ENCODE measurements at regions not wholly inside any gene's neighbourhood (a gene's known extent, or its start where the extent isn't known, plus 50 kb on each side); places are given as distances from the start of the nearest gene placed in this dataset.
A peak's percentile ranks its signal among the peaks of the same experiment; 100 is the strongest.
"Not testable (repeated sequence)": the region's sequence is repeated elsewhere in the genome, so short reads cannot be mapped to it uniquely, and the experiment has no call there.

DNA sequence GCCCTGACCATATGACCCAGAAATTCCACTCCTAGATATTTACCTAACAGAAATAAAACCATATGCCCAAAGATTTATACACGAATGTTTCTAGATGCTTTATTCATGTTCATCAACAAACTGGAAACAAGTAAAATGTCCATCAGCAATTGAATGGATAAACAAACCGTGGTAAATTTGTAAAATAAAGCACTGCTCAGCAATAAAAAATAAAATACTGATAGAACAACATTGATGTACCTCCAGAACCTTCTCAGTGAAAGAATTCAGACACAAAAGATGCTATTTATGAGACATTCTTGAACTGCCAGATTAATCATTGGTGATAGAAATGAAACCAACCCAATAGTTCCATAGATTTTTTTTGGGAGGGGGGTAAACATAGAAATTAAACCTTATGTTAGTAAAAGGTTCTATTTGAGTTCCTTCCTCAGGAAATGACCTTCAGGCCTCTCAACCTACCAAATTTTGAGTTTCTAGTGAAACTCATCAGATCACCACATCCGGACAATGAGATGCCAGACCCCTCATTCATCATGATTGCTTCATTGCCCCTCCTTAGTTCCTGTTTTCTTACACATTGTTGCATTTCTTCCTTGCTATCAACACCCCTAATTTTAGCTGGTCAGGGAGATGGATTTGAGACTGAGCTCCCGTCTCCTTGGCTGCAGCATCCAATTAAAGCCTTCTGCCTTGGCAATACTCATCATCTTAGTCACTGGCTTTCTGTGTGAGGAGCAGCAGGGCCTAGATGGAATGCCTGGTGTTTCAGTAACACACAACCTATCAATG lies 203.5 kb downstream of the LPIN1 start:
- Mint-ChIP-seq H3K27me3 (ENCODE audit: insufficient read depth, low read depth) (no peaks in the 10 kb centered on the region), H3K4me1 (no peaks in the 10 kb centered on the region), H3K27ac (no peak overlapping the region), H3K9me3 (no peaks in the 10 kb centered on the region), H3K36me3 (no peaks in the 10 kb centered on the region), H3K4me3 (no peak overlapping the region)
- H3K9ac ChIP-seq: no peak overlapping the region
- H3K27me3 ChIP-seq: no peaks in the 10 kb centered on the region
- no peaks in the 10 kb centered on the region for H3F3A ChIP-seq (ENCODE audit: low read depth)
- H3K79me2 ChIP-seq (ENCODE audit: low read depth): no peaks in the 10 kb centered on the region
- peak overlapping the region; percentile 76 for H2AFZ ChIP-seq (replicated peaks)
- H3K4me1 ChIP-seq: peaks cover 4% of the 10 kb centered on the region
- H3K4me3 ChIP-seq: no peak overlapping the region
- H3K27ac ChIP-seq: no peak overlapping the region
- no peak for TF ChIP-seq EZH2 (IDR thresholded peaks at IDR 0.05)
- no peak for TF ChIP-seq CTCF (IDR thresholded peaks at IDR 0.05)
- TF ChIP-seq EZH2phosphoT487 (IDR thresholded peaks at IDR 0.05): no peak
- no peaks in the 10 kb centered on the region for H3K36me3 ChIP-seq
- no peaks in the 10 kb centered on the region for H4K20me1 ChIP-seq (ENCODE audit: low read depth)
- no peak for DNase-seq (ENCODE audit: low spot score)
- no peak overlapping the region for H3K4me2 ChIP-seq
- H3K9me3 ChIP-seq (ENCODE audit: low read depth): no peaks in the 10 kb centered on the region

DNA sequence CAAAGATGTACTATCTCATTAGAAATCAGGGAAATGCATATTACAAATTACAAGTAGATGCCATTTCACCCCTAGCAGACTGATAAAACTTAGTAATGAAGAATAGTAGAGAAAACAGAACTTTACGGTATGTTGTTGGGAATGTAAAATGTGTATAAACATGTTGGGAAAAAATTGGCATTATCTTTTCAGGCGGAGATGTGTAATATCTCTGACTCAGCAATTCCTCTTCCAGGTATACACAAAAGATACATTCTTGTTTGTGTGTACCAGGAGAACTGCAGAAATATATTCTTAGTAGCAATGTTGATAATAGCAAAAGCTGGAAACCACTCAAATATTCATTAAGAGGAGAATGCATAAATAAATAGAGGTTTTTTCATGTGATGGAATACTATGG lies 204.5 kb downstream of the LPIN1 start:
- H3K9ac ChIP-seq: no peak overlapping the region
- H3K9me3 Mint-ChIP-seq: no peaks in the 10 kb centered on the region
- no peak overlapping the region for H2AFZ ChIP-seq (replicated peaks)
- DNase-seq (ENCODE audit: low spot score): no peak
- no peak overlapping the region for H3K4me2 ChIP-seq
- no peaks in the 10 kb centered on the region for H4K20me1 ChIP-seq (ENCODE audit: low read depth)
- no peak overlapping the region for H3K4me3 ChIP-seq
- peaks cover 4% of the 10 kb centered on the region for H3K4me1 ChIP-seq
- TF ChIP-seq EZH2 (IDR thresholded peaks at IDR 0.05): no peak
- H3K27me3 ChIP-seq: no peaks in the 10 kb centered on the region
- H3K9me3 ChIP-seq (ENCODE audit: low read depth): no peaks in the 10 kb centered on the region
- no peaks in the 10 kb centered on the region for H3F3A ChIP-seq (ENCODE audit: low read depth)
- no peak overlapping the region for H3K27ac ChIP-seq
- no peak overlapping the region for H3K27ac Mint-ChIP-seq
- no peaks in the 10 kb centered on the region for H3K27me3 Mint-ChIP-seq (ENCODE audit: insufficient read depth, low read depth)
- H3K4me3 Mint-ChIP-seq: no peak overlapping the region
- H3K36me3 ChIP-seq: no peaks in the 10 kb centered on the region
- H3K4me1 Mint-ChIP-seq: no peaks in the 10 kb centered on the region
- H3K79me2 ChIP-seq (ENCODE audit: low read depth): no peaks in the 10 kb centered on the region
- H3K36me3 Mint-ChIP-seq: no peaks in the 10 kb centered on the region

DNA sequence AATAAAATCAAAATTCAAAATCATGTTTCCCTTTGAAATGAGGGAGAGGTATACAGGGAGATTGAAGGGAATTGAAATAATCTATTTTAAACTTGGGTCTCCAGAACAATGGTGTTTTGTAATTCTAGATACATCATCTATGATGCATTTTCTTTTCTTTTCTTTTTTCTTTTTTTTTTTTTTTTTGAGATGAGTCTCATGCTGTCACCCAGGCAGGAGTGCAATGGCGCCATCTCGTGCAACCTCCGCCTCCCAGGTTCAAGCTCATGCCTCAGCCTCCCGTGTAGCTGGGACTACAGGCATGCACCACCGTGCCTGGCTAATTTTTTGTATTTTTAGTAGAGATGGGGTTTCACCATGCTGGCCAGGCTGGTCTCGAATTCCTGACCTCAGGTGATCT lies 205.1 kb downstream of the LPIN1 start:
- DNase-seq (ENCODE audit: low spot score); H3K4me1 ChIP-seq; H3K27ac Mint-ChIP-seq; H3K27me3 ChIP-seq; H3K27me3 Mint-ChIP-seq (ENCODE audit: insufficient read depth, low read depth); H3K79me2 ChIP-seq (ENCODE audit: low read depth); H2AFZ ChIP-seq (replicated peaks); H3K27ac ChIP-seq; H3K4me1 Mint-ChIP-seq; H3F3A ChIP-seq (ENCODE audit: low read depth); H3K4me3 Mint-ChIP-seq; H3K4me2 ChIP-seq; H3K36me3 ChIP-seq; H4K20me1 ChIP-seq (ENCODE audit: low read depth); H3K36me3 Mint-ChIP-seq; H3K9ac ChIP-seq; H3K9me3 Mint-ChIP-seq; H3K9me3 ChIP-seq (ENCODE audit: low read depth); H3K4me3 ChIP-seq: not testable (repeated sequence)

DNA sequence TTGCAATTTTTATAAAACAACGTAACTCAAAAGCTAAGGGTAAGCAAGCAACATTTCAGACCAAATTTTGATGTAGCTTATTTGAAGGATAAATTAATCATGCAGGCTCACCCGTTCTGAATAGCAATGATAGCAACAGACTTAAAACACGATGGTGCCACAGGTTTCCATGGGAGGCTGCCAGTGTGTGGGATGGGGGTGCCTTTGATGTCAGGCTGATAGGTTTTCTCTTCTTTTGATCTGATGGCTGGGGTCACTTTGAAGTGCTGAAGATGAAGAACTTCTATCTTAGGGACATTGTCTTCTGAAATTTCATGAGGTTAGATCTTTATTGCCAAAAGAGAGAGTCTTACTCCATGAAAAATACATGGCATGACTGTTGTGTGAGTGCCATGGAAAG lies 206.8 kb downstream of the LPIN1 start:
- Histone ChIP-seq H3K36me3 (no peaks in the 10 kb centered on the region), H3K27me3 (no peaks in the 10 kb centered on the region), H3K4me3 (no peak overlapping the region), H2AFZ (replicated peaks) (no peak overlapping the region), H3K9me3 (ENCODE audit: low read depth) (no peaks in the 10 kb centered on the region), H3K4me2 (no peak overlapping the region), H3K4me1 (peaks cover 4% of the 10 kb centered on the region), H3K79me2 (ENCODE audit: low read depth) (no peaks in the 10 kb centered on the region), H3K9ac (no peak overlapping the region), H4K20me1 (ENCODE audit: low read depth) (no peaks in the 10 kb centered on the region), H3K27ac (no peak overlapping the region), H3F3A (ENCODE audit: low read depth) (no peaks in the 10 kb centered on the region)
- Mint-ChIP-seq H3K4me1 (no peaks in the 10 kb centered on the region), H3K36me3 (no peaks in the 10 kb centered on the region), H3K27ac (no peak overlapping the region), H3K27me3 (ENCODE audit: insufficient read depth, low read depth) (no peaks in the 10 kb centered on the region), H3K4me3 (no peak overlapping the region), H3K9me3 (no peaks in the 10 kb centered on the region)
- no peak for DNase-seq (ENCODE audit: low spot score)
- TF ChIP-seq EZH2 (IDR thresholded peaks at IDR 0.05) (no peak), CTCF (IDR thresholded peaks at IDR 0.05) (no peak), EZH2phosphoT487 (IDR thresholded peaks at IDR 0.05) (no peak)
